HG02759 (cell line): ENCODE measurements at regions not wholly inside any gene's neighbourhood (a gene's known extent, or its start where the extent isn't known, plus 50 kb on each side); places are given as distances from the start of the nearest gene placed in this dataset.

Source experiments
- ATAC-seq: cut with Tn5 transposase; IDR thresholded peaks from one replicate; pipeline ENCODE4 v1.9.1; 2021; ENCODE audit warnings: mild to moderate bottlenecking, moderate library complexity; ENCODE audit not compliant: unreplicated experiment

GRCh38 chr15:92224843-92225242 lies 168.8 kb upstream of the ST8SIA2 start:
- ATAC-seq, result no peak

GRCh38 chr15:92226020-92226612 lies 167.6 kb upstream of the ST8SIA2 start:
- ATAC-seq, result no peak

- ATAC-seq, result no peak
Observed at GRCh38 chr15:92228830-92229229, 164.9 kb upstream of the ST8SIA2 start.

GRCh38 chr15:92231461-92231860 lies 162.2 kb upstream of the ST8SIA2 start:
- no peak for ATAC-seq

GRCh38 chr15:92232317-92232716 lies 161.4 kb upstream of the ST8SIA2 start:
- no peak for ATAC-seq

GRCh38 chr15:92232876-92233275 lies 160.8 kb upstream of the ST8SIA2 start:
- no peak for ATAC-seq

GRCh38 chr15:92243227-92243626 lies 150.5 kb upstream of the ST8SIA2 start:
- no peak for ATAC-seq

GRCh38 chr15:92244703-92245102 lies 149.0 kb upstream of the ST8SIA2 start:
- ATAC-seq, result no peak

- no peak for ATAC-seq
Observed at GRCh38 chr15:92247649-92248242, 145.9 kb upstream of the ST8SIA2 start.

GRCh38 chr15:92266796-92267685 lies 126.6 kb upstream of the ST8SIA2 start:
- no peak for ATAC-seq

GRCh38 chr15:92268900-92269299 lies 124.8 kb upstream of the ST8SIA2 start:
- ATAC-seq, result no peak

GRCh38 chr15:92271179-92271578 lies 122.5 kb upstream of the ST8SIA2 start:
- no peak for ATAC-seq

- no peak for ATAC-seq
Observed at GRCh38 chr15:92272106-92272505, 121.6 kb upstream of the ST8SIA2 start.

- ATAC-seq, result no peak
Observed at GRCh38 chr15:92273286-92273685, 120.4 kb upstream of the ST8SIA2 start.

GRCh38 chr15:92273723-92274122 lies 120.0 kb upstream of the ST8SIA2 start:
- no peak for ATAC-seq

GRCh38 chr15:92277776-92278175 lies 115.9 kb upstream of the ST8SIA2 start:
- ATAC-seq, result peak; percentile 62

GRCh38 chr15:92283813-92284212 lies 109.9 kb upstream of the ST8SIA2 start:
- no peak for ATAC-seq

- ATAC-seq, result peak; percentile 80
Observed at GRCh38 chr15:92288755-92289154, 104.9 kb upstream of the ST8SIA2 start.

GRCh38 chr15:92289733-92290132 lies 103.9 kb upstream of the ST8SIA2 start:
- no peak for ATAC-seq

GRCh38 chr15:92290359-92290992 lies 103.2 kb upstream of the ST8SIA2 start:
- no peak for ATAC-seq

GRCh38 chr15:92291900-92292299 lies 101.8 kb upstream of the ST8SIA2 start:
- ATAC-seq, result no peak
